ENCODE measurements at regions not wholly inside any gene's neighbourhood (a gene's known extent, or its start where the extent isn't known, plus 50 kb on each side); places are given as distances from the start of the nearest gene placed in this dataset.

DNA sequence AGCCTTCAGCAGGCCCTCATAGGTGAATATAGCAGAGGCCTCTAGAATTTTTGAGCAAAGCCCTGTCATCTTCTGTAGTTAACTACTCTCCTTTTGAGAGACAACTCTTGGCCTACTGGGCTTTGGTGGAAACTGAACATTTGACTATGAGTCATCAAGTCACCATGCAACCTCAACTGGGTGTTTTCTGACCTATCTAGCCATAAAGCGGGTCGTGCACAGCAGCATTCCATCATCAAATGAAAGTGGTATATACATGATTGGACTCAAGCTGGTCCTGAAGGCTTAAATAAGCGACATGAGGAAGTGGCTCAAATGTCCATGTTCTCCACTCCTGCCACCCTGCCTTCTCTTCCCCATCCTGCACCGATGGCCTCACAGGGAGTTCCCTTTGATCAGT, 1115.5 kb downstream of the TAF11L14 start (continued):
- TF ChIP-seq, protein P1, sequence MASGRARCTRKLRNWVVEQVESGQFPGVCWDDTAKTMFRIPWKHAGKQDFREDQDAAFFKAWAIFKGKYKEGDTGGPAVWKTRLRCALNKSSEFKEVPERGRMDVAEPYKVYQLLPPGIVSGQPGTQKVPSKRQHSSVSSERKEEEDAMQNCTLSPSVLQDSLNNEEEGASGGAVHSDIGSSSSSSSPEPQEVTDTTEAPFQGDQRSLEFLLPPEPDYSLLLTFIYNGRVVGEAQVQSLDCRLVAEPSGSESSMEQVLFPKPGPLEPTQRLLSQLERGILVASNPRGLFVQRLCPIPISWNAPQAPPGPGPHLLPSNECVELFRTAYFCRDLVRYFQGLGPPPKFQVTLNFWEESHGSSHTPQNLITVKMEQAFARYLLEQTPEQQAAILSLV (CRISPR knock-in tag; IDR thresholded peaks at IDR 0.05; ENCODE audit: borderline replicate concordance): no peak
- TF ChIP-seq ZNF180 (CRISPR knock-in tag; IDR thresholded peaks at IDR 0.05; ENCODE audit: borderline replicate concordance, low read depth): no peak
- no peak for TF ChIP-seq SKI (IDR thresholded peaks at IDR 0.05; ENCODE audit: partially characterized antibody)
- no peak for TF ChIP-seq JARID2 (CRISPR knock-in tag; IDR thresholded peaks at IDR 0.05; ENCODE audit: insufficient replicate concordance)
- TF ChIP-seq RAD21 (CRISPR knock-in tag; IDR thresholded peaks at IDR 0.05): no peak
- no peak for TF ChIP-seq MYNN (CRISPR knock-in tag; IDR thresholded peaks at IDR 0.05; ENCODE audit: low read depth)

DNA sequence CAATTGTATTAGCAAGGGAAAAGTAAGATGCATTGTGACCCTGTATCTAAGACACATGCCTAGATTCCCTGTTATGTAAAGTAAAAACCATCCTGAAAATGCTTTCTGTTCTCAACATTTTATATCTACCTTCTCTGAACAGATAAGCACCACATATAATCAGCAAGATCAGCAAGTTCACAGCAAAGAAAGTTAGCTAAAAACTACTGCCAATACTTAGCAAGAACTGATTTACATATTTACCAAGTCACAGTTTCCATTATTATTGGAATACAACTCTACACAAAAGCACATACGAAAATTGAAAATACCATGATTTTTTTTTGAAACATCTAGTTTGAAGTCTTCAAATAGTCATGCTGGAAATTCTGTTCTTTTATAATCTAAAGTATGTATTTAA, 1118.1 kb downstream of the TAF11L14 start:
- ChIA-PET CTCF (ENCODE audit: low intra/inter-chr PET ratio, low total read pairs) (no interaction called here), POLR2A (no interaction called here)
- FAIRE-seq (no peak), DNase-seq (ENCODE audit: low spot score) (no peak), ATAC-seq (no peak)
- Histone ChIP-seq H3K36me3 (replicated peaks in 1 of 2; ENCODE audit: control insufficient read depth in 1 of 2, insufficient read depth in 2 of 2, low read length in 2 of 2) (no peaks in the 10 kb centered on the region), H3K79me2 (ENCODE audit: insufficient read depth, low read length) (no peaks in the 10 kb centered on the region), H4K20me1 (ENCODE audit: insufficient read depth, low read length) (no peaks in the 10 kb centered on the region), H3K9ac (ENCODE audit: insufficient read depth, low read depth, low read length) (no peak overlapping the region), H3K4me1 (ENCODE audit: insufficient read depth, low read length) (no peaks in the 10 kb centered on the region), H3K27ac (ENCODE audit: extremely low read length, insufficient read depth, low read length) (no peak overlapping the region), H3K27me3 (ENCODE audit: control insufficient read depth in 1 of 2, insufficient read depth in 2 of 2, low read length in 2 of 2) (no peaks in the 10 kb centered on the region), H3K4me2 (ENCODE audit: low read depth, low read length) (no peak overlapping the region), H3K9me3 (ENCODE audit: low read length) (no peaks in the 10 kb centered on the region), H3K4me3 (replicated peaks in 1 of 3; ENCODE audit: insufficient read depth in 1 of 3, low read depth in 2 of 3, low read length in 3 of 3) (no peak overlapping the region), H2AFZ (ENCODE audit: low read length) (no peak overlapping the region)
- 0% methylated on average over 1 of the region's 1 CpG for WGBS (ENCODE audit: low lambda C conversion rate)
- no TSS peak for BruUV-seq (replicated peaks)
- intact Hi-C loops (cut with micrococcal nuclease; ENCODE audit: unreplicated experiment) (no loop called here), in situ Hi-C loops (cut with HindIII; ENCODE audit: extremely low pct_ligation_motif_present, low pct_unique_long_range_greater_than_20kb) (no loop called here)
- no peak for TF ChIP-seq ZNF672 (CRISPR knock-in tag; IDR thresholded peaks at IDR 0.05)
- TF ChIP-seq REPIN1 (CRISPR knock-in tag; IDR thresholded peaks at IDR 0.05; ENCODE audit: borderline replicate concordance, low read depth): no peak
- TF ChIP-seq CEBPB (IDR thresholded peaks at IDR 0.05; ENCODE audit: borderline replicate concordance, low read depth, low read length): no peak
- TF ChIP-seq MAFK (conservative IDR thresholded peaks at IDR 0.05 in 1 of 2, IDR thresholded peaks at IDR 0.05 in 1 of 2; ENCODE audit: low read length in 2 of 2): no peak
- TF ChIP-seq ZNF263 (CRISPR knock-in tag; IDR thresholded peaks at IDR 0.05): no peak
- no peak for TF ChIP-seq SP5 (CRISPR knock-in tag; IDR thresholded peaks at IDR 0.05; ENCODE audit: borderline replicate concordance, low read depth)
- TF ChIP-seq ZNF17 (CRISPR knock-in tag; IDR thresholded peaks at IDR 0.05): no peak
- no peak for TF ChIP-seq SNRNP70 (IDR thresholded peaks at IDR 0.05; ENCODE audit: low read depth, low read length)
- no peak for TF ChIP-seq ZNF850 (CRISPR knock-in tag; conservative IDR thresholded peaks at IDR 0.05)
- TF ChIP-seq NFKB2 (CRISPR knock-in tag; IDR thresholded peaks at IDR 0.05; ENCODE audit: borderline replicate concordance): no peak
- no peak for TF ChIP-seq ZC3H4 (CRISPR knock-in tag; IDR thresholded peaks at IDR 0.05; ENCODE audit: borderline replicate concordance)

Measured in HepG2 (cell line).